ENCODE measurements at regions not wholly inside any gene's neighbourhood (a gene's known extent, or its start where the extent isn't known, plus 50 kb on each side); places are given as distances from the start of the nearest gene placed in this dataset.

DNA sequence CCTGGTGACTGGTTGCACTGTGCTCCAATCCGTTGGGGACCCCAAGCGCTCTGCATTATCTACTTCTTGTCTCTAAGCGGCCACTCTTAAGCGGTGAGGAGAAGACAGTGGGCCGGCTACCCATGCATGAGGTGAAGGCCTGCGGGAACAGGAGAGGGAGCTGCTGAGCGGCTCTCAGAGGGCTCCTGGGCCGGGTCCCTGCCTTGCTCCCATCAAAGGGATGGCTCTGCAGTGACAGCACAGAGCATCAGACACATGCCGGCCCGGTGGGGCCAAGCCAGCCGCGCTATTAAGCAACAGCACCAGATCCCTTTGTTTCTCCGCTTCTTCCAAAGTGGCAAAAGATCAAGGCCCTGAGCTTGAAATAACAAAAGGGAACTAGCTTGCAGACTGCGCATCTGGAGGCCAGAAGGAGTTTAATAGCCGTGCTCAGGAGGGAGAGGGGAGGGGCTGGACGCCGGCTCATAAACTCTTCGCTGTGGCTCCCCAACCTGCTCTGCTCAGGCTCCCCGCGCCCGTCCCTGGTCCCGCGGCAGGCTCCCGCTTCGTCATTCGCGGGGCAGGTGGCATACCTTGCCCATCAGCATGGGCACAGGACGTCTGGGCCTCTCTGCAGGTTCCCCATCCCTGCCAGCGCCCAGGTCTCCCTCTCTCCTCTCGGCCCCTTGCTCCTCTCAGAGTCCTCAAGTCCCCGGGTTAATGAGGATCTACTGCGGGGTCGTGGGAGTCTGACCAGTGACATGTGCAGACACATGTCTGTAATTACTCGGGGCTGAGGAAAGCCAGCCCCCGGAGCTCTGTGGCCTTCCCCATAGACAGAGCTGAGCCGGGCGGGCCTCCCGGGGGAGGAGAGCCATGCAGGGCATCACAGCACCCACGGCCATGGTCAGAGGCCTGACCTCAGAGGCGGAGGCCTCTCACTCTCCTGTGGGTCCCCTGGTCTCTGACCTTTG is 96.7 kb downstream of the ASB1 start:
- Histone ChIP-seq H3K27me3 (peaks cover 10% of the 10 kb centered on the region), H3K9me3 (no peaks in the 10 kb centered on the region), H3K4me3 (no peak overlapping the region), H3K27ac (peak overlapping the region in 2 of 4 donors; percentile 48 to 68), H3K36me3 (no peaks in the 10 kb centered on the region), H3K4me1 (peaks cover 0 to 7% (median 5%) of the 10 kb centered on the region in 4 donors)
- DNase-seq = peak; percentile 35
- in situ Hi-C loops (cut with MboI; ENCODE audit: low pct_ligation_motif_present in 1 of 4, low pct_unique_long_range_greater_than_20kb in 1 of 4, low sequenced_read_pairs in 3 of 4) (no loop called here), intact Hi-C loops (cut with DNase I; ENCODE audit: low total_unique reads) (no loop called here)
- WGBS, 2 donors (ENCODE audit: low coverage in 1 of 2) = 28 to 59% methylated on average over 12 to 39 of the region's 40 CpGs
- TF ChIP-seq CTCF (IDR thresholded peaks at IDR 0.05) (peak in 3 of 5 experiments; percentile 14 to 26 (median 21)), EP300 (IDR thresholded peaks at IDR 0.05; ENCODE audit: low read depth) (no peak), POLR2A (IDR thresholded peaks at IDR 0.05) (no peak), POLR2AphosphoS5 (IDR thresholded peaks at IDR 0.05) (peak in 1 of 3 donors; percentile 31)

GRCh38 chr2:238524426-238524983 is 97.8 kb downstream of the ASB1 start:
- Histone ChIP-seq H3K9me3 (no peaks in the 10 kb centered on the region), H3K4me3 (no peak overlapping the region), H3K27ac (no peak overlapping the region), H3K36me3 (no peaks in the 10 kb centered on the region), H3K4me1 (peaks cover 0 to 13% (median 5%) of the 10 kb centered on the region in 4 donors), H3K27me3 (peaks cover 10% of the 10 kb centered on the region)
- DNase-seq = no peak
- WGBS, 2 donors (ENCODE audit: low coverage in 1 of 2) = 95% methylated on average over 15 of the region's 15 CpGs; no CpG with 5 or more reads in 1 of the 2 donors
- in situ Hi-C loops (cut with MboI; ENCODE audit: low pct_ligation_motif_present in 1 of 4, low pct_unique_long_range_greater_than_20kb in 1 of 4, low sequenced_read_pairs in 3 of 4) (no loop called here), intact Hi-C loops (cut with DNase I; ENCODE audit: low total_unique reads) (no loop called here)
- no peak for TF ChIP-seq EP300 (IDR thresholded peaks at IDR 0.05; ENCODE audit: low read depth)
- no peak for TF ChIP-seq POLR2AphosphoS5 (IDR thresholded peaks at IDR 0.05)
- TF ChIP-seq POLR2A (IDR thresholded peaks at IDR 0.05) = no peak
- no peak for TF ChIP-seq CTCF (IDR thresholded peaks at IDR 0.05)

DNA sequence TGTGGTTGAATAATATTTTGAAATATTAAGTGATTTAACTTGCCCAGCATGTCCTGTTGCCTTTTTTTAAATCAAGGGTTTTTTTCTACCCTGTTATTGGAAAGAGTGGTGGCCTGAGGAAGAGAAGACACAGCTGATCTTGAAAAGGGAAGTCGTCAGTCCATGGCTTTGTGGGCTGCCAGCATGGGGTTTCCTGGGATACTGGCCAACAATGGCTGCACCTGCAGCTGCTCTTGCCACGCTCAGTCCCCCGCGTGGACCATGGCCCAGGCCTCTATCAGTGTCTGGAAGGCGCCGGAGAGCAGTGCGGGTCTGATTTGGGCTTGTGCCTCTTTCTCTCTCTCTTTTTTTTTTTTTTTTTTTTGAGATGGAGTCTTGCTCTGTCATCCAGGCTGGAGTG is 99.3 kb downstream of the ASB1 start:
- intact Hi-C loops (cut with DNase I; ENCODE audit: low total_unique reads) (no loop called here), in situ Hi-C loops (cut with MboI; ENCODE audit: low pct_ligation_motif_present in 1 of 4, low pct_unique_long_range_greater_than_20kb in 1 of 4, low sequenced_read_pairs in 3 of 4) (no loop called here)
- Histone ChIP-seq H3K4me3 (no peak overlapping the region), H3K36me3 (no peaks in the 10 kb centered on the region), H3K27ac (no peak overlapping the region), H3K4me1 (peaks cover 0 to 13% (median 5%) of the 10 kb centered on the region in 4 donors), H3K27me3 (peaks cover 10% of the 10 kb centered on the region), H3K9me3 (peaks cover 0 to under 1% of the 10 kb centered on the region in 2 donors)
- 0 to 67% methylated on average over 1 to 7 of the region's 7 CpGs for WGBS, 2 donors (ENCODE audit: low coverage in 1 of 2)
- TF ChIP-seq POLR2AphosphoS5 (IDR thresholded peaks at IDR 0.05) = no peak
- no peak for TF ChIP-seq POLR2A (IDR thresholded peaks at IDR 0.05)
- DNase-seq = no peak

DNA sequence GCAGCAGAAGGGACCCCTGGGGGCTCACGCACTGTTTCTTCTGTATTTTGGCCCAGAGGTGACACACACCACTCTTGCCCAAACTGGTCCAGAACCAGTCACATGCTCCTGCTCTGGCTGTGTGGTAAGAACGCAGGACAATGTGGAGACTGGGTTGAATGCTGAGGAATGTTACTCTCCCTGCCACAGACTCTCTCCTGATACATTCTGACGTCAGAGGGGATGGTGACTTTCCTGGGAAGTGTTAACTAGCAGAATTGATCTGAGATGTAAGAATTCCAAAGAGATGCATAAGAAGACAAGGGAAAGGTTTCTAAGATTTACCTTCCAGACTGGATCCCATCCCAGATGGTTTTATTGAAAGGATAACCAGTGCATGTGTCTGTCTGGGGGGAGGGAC is 100.8 kb downstream of the ASB1 start:
- no peak for TF ChIP-seq EP300 (IDR thresholded peaks at IDR 0.05; ENCODE audit: low read depth)
- TF ChIP-seq POLR2AphosphoS5 (IDR thresholded peaks at IDR 0.05) = no peak
- no peak for TF ChIP-seq CTCF (IDR thresholded peaks at IDR 0.05)
- TF ChIP-seq POLR2A (IDR thresholded peaks at IDR 0.05) = no peak
- in situ Hi-C loops (cut with MboI; ENCODE audit: low pct_ligation_motif_present in 1 of 4, low pct_unique_long_range_greater_than_20kb in 1 of 4, low sequenced_read_pairs in 3 of 4) (no loop called here), intact Hi-C loops (cut with DNase I; ENCODE audit: low total_unique reads) (no loop called here)
- Histone ChIP-seq H3K27me3 (peaks cover 10% of the 10 kb centered on the region), H3K9me3 (peaks cover 0 to 5% of the 10 kb centered on the region in 2 donors), H3K36me3 (no peaks in the 10 kb centered on the region), H3K4me3 (no peak overlapping the region), H3K27ac (no peak overlapping the region), H3K4me1 (peaks cover 0 to 13% (median 5%) of the 10 kb centered on the region in 4 donors)
- no peak for DNase-seq
- WGBS, 2 donors (ENCODE audit: low coverage in 1 of 2) = 40 to 80% methylated on average over 1 to 3 of the region's 3 CpGs

Data from transverse colon (tissue), 4 donors.